Hepatocyte (in vitro differentiated cells): ENCODE measurements at regions not wholly inside any gene's neighbourhood (a gene's known extent, or its start where the extent isn't known, plus 50 kb on each side); places are given as distances from the start of the nearest gene placed in this dataset.

Experiments
- CTCF ChIP-seq: fragments of 200-600 bp; sonication (generic); IDR thresholded peaks from 2 replicates; pipeline ENCODE4 v1.5.1; 2016; ENCODE audit warnings: antibody characterized with exemption, mild to moderate bottlenecking; ENCODE audit not compliant: poor library complexity
- EZH2 ChIP-seq: fragments of 200-600 bp; sonication (generic); IDR thresholded peaks from 2 replicates; pipeline ENCODE4 v1.6.1; 2016; ENCODE audit warnings: antibody characterized with exemption, mild to moderate bottlenecking, borderline replicate concordance
- EZH2phosphoT487 ChIP-seq: fragments of 200-600 bp; sonication (generic); IDR thresholded peaks from one replicate; pipeline ENCODE4 v1.6.1; 2018; ENCODE audit warnings: antibody characterized with exemption, mild to moderate bottlenecking, low read depth, moderate library complexity; ENCODE audit not compliant: unreplicated experiment, severe bottlenecking

- TF ChIP-seq CTCF: no peak
- no peak for TF ChIP-seq EZH2
- no peak for TF ChIP-seq EZH2phosphoT487
Observed at GRCh38 chrX:42094218-42094617, 170.9 kb upstream of the CASK start.
